H1 (cell line): ENCODE measurements at regions not wholly inside any gene's neighbourhood (a gene's known extent, or its start where the extent isn't known, plus 50 kb on each side); places are given as distances from the start of the nearest gene placed in this dataset.

Experiments
- CTCF ChIA-PET: fragments of 300-600 bp; sonication (Branson Sonifier 250); formaldehyde crosslinking; loops from one replicate; lab custom pipeline; 2021; ENCODE audit not compliant: partially characterized antibody; lab: Charles Lee
- POLR2A ChIA-PET: fragments of 300-600 bp; sonication (Branson Sonifier 250); formaldehyde crosslinking; loops from one replicate; lab custom pipeline; 2021; ENCODE audit warnings: inconsistent platforms; ENCODE audit not compliant: partially characterized antibody; lab: Charles Lee
- DNase-seq, 2 experiments: peaks; one replicate each; pipeline versions ENCODE4 v3.0.0 to v3.0.0-alpha.2; 2010 to 2022; ENCODE audit warnings: low spot score in 2 of 2, low read depth in 1 of 2, mixed read lengths in 1 of 2
- FAIRE-seq: peaks from 2 replicates; lab custom pipeline; 2011; peaks lifted over from hg19 to GRCh38; lab: Jason Lieb, UNC
- H2AFZ ChIP-seq: 2 replicates; pipeline ENCODE4 v1.8.1; 2012; ENCODE audit warnings: low read length, inconsistent platforms
- H2AK5ac ChIP-seq: 2 replicates; pipeline ENCODE4 v1.6.1; 2013; ENCODE audit warnings: low read depth, low read length
- H2BK120ac ChIP-seq: replicated peaks from 2 replicates; pipeline ENCODE3; 2013; ENCODE audit warnings: low read depth, low read length, inconsistent platforms
- H2BK12ac ChIP-seq: 2 replicates; pipeline ENCODE4 v1.6.1; 2013; ENCODE audit warnings: low read depth, low read length
- H2BK15ac ChIP-seq: 2 replicates; pipeline ENCODE4 v1.6.1; 2013; ENCODE audit warnings: low read length
- H2BK20ac ChIP-seq: 2 replicates; pipeline ENCODE4 v1.6.1; 2013; ENCODE audit warnings: low read length
- H2BK5ac ChIP-seq: 2 replicates; pipeline ENCODE4 v1.6.1; 2013; ENCODE audit warnings: low read depth, low read length
- H3K14ac ChIP-seq: 2 replicates; pipeline ENCODE4 v1.6.1; 2013; ENCODE audit warnings: inconsistent platforms; ENCODE audit not compliant: insufficient read length
- H3K18ac ChIP-seq: 2 replicates; pipeline ENCODE4 v1.6.1; 2013; ENCODE audit warnings: low read length; ENCODE audit errors: extremely low read depth
- H3K23ac ChIP-seq: 2 replicates; pipeline ENCODE4 v1.6.1; 2013; ENCODE audit warnings: inconsistent platforms; ENCODE audit not compliant: insufficient read length
- H3K23me2 ChIP-seq: 2 replicates; pipeline ENCODE4 v1.6.1; 2013; ENCODE audit warnings: low read depth, low read length
- H3K27ac ChIP-seq: 2 replicates; pipeline ENCODE4 v1.6.1; 2011; ENCODE audit warnings: low read depth, low read length, inconsistent platforms
- H3K27me3 ChIP-seq, 4 experiments: replicated peaks in 1 of 4; 1 replicate in 1 of 4; 2 replicates in 3 of 4; pipeline versions ENCODE4 v1.6.1 to v1.8.1; 2011 to 2013; ENCODE audit warnings: low read length in 3 of 4, mild to moderate bottlenecking in 3 of 4, inconsistent platforms in 2 of 4, mixed read lengths in 2 of 4, moderate library complexity in 1 of 4; ENCODE audit not compliant: control insufficient read depth in 3 of 4, insufficient read depth in 3 of 4; ENCODE audit errors: extremely low read depth in 1 of 4
- H3K36me3 ChIP-seq, 4 experiments: 2 replicates each; pipeline versions ENCODE4 v1.6.1 to v1.8.1; 2011 to 2013; ENCODE audit warnings: mild to moderate bottlenecking in 4 of 4, low read length in 3 of 4, moderate library complexity in 2 of 4, control low read depth in 1 of 4, inconsistent platforms in 1 of 4; ENCODE audit not compliant: insufficient read depth in 4 of 4, control insufficient read depth in 2 of 4
- H3K4ac ChIP-seq: replicated peaks from 2 replicates; pipeline ENCODE3; 2013; ENCODE audit warnings: low read length, low read depth, mixed read lengths, inconsistent platforms; ENCODE audit not compliant: insufficient read length
- H3K4me1 ChIP-seq, 4 experiments: replicated peaks in 1 of 4; 1 replicate in 1 of 4; 2 replicates in 3 of 4; pipeline versions ENCODE4 v1.6.1 to v1.8.1; 2011 to 2013; ENCODE audit warnings: low read length in 3 of 4, inconsistent platforms in 2 of 4, mixed read lengths in 1 of 4; ENCODE audit not compliant: insufficient read depth in 4 of 4, control insufficient read depth in 3 of 4
- H3K4me2 ChIP-seq, 2 experiments: 2 replicates each; pipeline versions ENCODE4 v1.6.1 to v1.8.1; 2011 to 2013; ENCODE audit warnings: low read depth in 2 of 2, low read length in 2 of 2, control low read depth in 1 of 2, inconsistent platforms in 1 of 2, mild to moderate bottlenecking in 1 of 2; ENCODE audit not compliant: insufficient read depth in 1 of 2
- H3K4me3 ChIP-seq, 4 experiments: fragments of 200-600, 300-600 bp in 1 of 4; sonication (generic), shearing (Covaris generic), sonication (Bioruptor Twin) in 1 of 4; 2 replicates each; pipeline versions ENCODE4 v1.5.1 to v1.8.1; 2011 to 2016; ENCODE audit warnings: low read length in 4 of 4, low read depth in 3 of 4, control low read depth in 2 of 4, inconsistent platforms in 2 of 4, mild to moderate bottlenecking in 2 of 4, mixed read lengths in 1 of 4, moderate library complexity in 1 of 4; ENCODE audit not compliant: insufficient read depth in 2 of 4; ENCODE audit errors: extremely low read depth in 1 of 4
- H3K56ac ChIP-seq: replicated peaks from 2 replicates; pipeline ENCODE3; 2013; ENCODE audit warnings: low read depth, mild to moderate bottlenecking, mixed read lengths, low read length, inconsistent platforms; ENCODE audit not compliant: insufficient read length
- H3K79me1 ChIP-seq: 2 replicates; pipeline ENCODE4 v1.6.1; 2013; ENCODE audit warnings: low read depth, low read length, control low read depth
- H3K79me2 ChIP-seq, 2 experiments: 2 replicates each; pipeline versions ENCODE4 v1.6.1 to v1.8.1; 2012 to 2013; ENCODE audit warnings: low read length in 2 of 2, mild to moderate bottlenecking in 2 of 2, inconsistent platforms in 1 of 2; ENCODE audit not compliant: insufficient read depth in 2 of 2, control insufficient read depth in 1 of 2
- H3K9ac ChIP-seq, 4 experiments: replicated peaks in 1 of 4; 1 replicate in 1 of 4; 2 replicates in 3 of 4; pipeline versions ENCODE4 v1.6.1 to v1.8.1; 2011 to 2013; ENCODE audit warnings: low read depth in 3 of 4, low read length in 3 of 4, control low read depth in 2 of 4, mild to moderate bottlenecking in 2 of 4, moderate library complexity in 2 of 4, inconsistent platforms in 1 of 4; ENCODE audit errors: extremely low read depth in 1 of 4
- H3K9me3 ChIP-seq, 2 experiments: 2 replicates each; pipeline versions ENCODE4 v1.6.1 to v1.8.1; 2012 to 2013; ENCODE audit warnings: mild to moderate bottlenecking in 2 of 2, moderate library complexity in 2 of 2, control low read depth in 1 of 2, inconsistent platforms in 1 of 2, low read depth in 1 of 2, low read length in 1 of 2, mixed read lengths in 1 of 2; ENCODE audit not compliant: insufficient read depth in 2 of 2
- H4K20me1 ChIP-seq, 2 experiments: replicated peaks in 1 of 2; 2 replicates each; pipeline versions ENCODE3 to v1.8.1; 2011 to 2013; ENCODE audit warnings: inconsistent platforms in 2 of 2, low read length in 2 of 2, mild to moderate bottlenecking in 1 of 2; ENCODE audit not compliant: insufficient read depth in 2 of 2, control insufficient read depth in 1 of 2
- H4K5ac ChIP-seq: 2 replicates; pipeline ENCODE4 v1.6.1; 2013; ENCODE audit warnings: low read length, low read depth, mixed read lengths, inconsistent platforms; ENCODE audit not compliant: insufficient read length
- H4K8ac ChIP-seq: 2 replicates; pipeline ENCODE4 v1.8.0; 2013; ENCODE audit warnings: mild to moderate bottlenecking, moderate library complexity, low read length, inconsistent platforms; ENCODE audit not compliant: insufficient read depth; ENCODE audit errors: extremely low read depth
- H4K91ac ChIP-seq: replicated peaks from 2 replicates; pipeline ENCODE3; 2013; ENCODE audit warnings: low read length, mixed read lengths, inconsistent platforms; ENCODE audit not compliant: insufficient read length
- BACH1 ChIP-seq: IDR thresholded peaks from 2 replicates; pipeline ENCODE4 v1.6.1; 2012; ENCODE audit warnings: low read length, improper control_type of control experiment
- CEBPB ChIP-seq: IDR thresholded peaks from 2 replicates; pipeline ENCODE4 v1.6.1; 2012; ENCODE audit warnings: low read depth, low read length
- HDAC6 ChIP-seq: IDR thresholded peaks from one replicate; pipeline ENCODE4 v1.7.1; 2012; ENCODE audit warnings: low read depth, mild to moderate bottlenecking, inconsistent platforms, low read length, moderate library complexity
- RNF2 ChIP-seq: fragments of 200-900, 300-1000 bp; sonication (generic); IDR thresholded peaks from 2 replicates; pipeline ENCODE4 v1.7.1; 2016; ENCODE audit warnings: borderline replicate concordance, low read depth, mild to moderate bottlenecking, antibody characterized with exemption, low read length; ENCODE audit not compliant: poor library complexity, severe bottlenecking; ENCODE audit errors: missing control alignments
- RXRA ChIP-seq: IDR thresholded peaks from 2 replicates; pipeline ENCODE4 v1.6.1; 2011; ENCODE audit warnings: low read depth, mild to moderate bottlenecking, low read length, moderate library complexity; ENCODE audit not compliant: insufficient read depth
- SP2 ChIP-seq: IDR thresholded peaks from 2 replicates; pipeline ENCODE4 v1.6.1; 2012; ENCODE audit warnings: mild to moderate bottlenecking, low read length, inconsistent platforms
- WGBS, 2 experiments: shearing (Covaris generic) in 1 of 2; methylation state at CpG; one replicate each; pipeline versions ENCODE4 v1.1.6 to v1.1.7; 2013 to 2015; ENCODE audit warnings: low lambda C conversion rate in 2 of 2, mixed read lengths in 2 of 2, inconsistent platforms in 1 of 2, low coverage in 1 of 2, missing lambda C conversion rate in 1 of 2; ENCODE audit not compliant: insufficient replicate concordance in 2 of 2, insufficient coverage in 1 of 2, insufficient read length in 1 of 2; ENCODE audit errors: extremely low coverage in 1 of 2, missing lambda C conversion rate in 1 of 2; 5-methylcytosine and 5-hydroxymethylcytosine counted together

DNA sequence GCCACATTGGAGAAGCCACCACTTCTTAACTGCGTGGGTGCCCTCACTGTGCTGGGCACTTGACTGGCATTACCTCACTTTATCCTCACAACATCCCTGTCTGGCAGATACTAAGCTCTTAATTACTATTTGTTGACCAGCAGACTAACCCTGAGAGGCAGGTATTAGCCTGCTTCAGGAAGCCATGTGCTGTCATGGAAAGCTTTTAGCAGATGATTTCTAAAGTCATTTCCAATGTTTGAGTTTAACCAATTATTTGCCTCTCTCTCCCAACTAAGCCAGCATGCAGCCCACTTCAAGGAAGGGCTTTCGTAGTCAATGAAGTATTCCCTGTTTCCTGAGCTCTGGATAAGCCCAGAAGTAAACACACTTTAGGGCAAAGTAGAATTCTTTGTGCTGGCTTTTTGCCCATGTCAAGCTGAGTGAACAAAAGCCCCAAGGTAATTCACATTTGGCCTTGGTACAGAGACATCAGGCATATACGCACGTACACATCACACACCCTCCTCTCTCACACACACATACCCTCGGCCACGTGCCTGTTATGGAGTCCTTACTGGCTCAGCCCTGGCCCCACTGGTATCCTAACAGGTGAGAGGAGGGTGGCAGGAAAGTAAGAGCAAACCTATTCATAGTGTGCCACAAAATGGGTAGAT lies 108.6 kb downstream of the C1D start:
- no peak overlapping the region for H2BK5ac ChIP-seq
- WGBS, 2 experiments = 82% methylated on average over 6 of the region's 6 CpGs; no CpG with 5 or more reads in 1 of the 2 experiments
- no peak overlapping the region for H2AK5ac ChIP-seq
- no peak for DNase-seq
- TF ChIP-seq BACH1 (no peak), HDAC6 (no peak), CEBPB (no peak), SP2 (no peak), RNF2 (no peak), RXRA (no peak)
- no peak overlapping the region for H2BK120ac ChIP-seq
- H3K9ac ChIP-seq = no peak overlapping the region
- H3K27me3 ChIP-seq = no peaks in the 10 kb centered on the region
- no peak overlapping the region for H4K8ac ChIP-seq
- no peak overlapping the region for H4K91ac ChIP-seq
- H3K18ac ChIP-seq = no peak overlapping the region
- H3K23me2 ChIP-seq = no peaks in the 10 kb centered on the region; the same call in 1 of the 2 replicates
- no peak overlapping the region for H3K14ac ChIP-seq
- H2BK15ac ChIP-seq = no peak overlapping the region
- no peak overlapping the region for H4K5ac ChIP-seq
- no peak for FAIRE-seq
- no peak overlapping the region for H3K4ac ChIP-seq
- H3K79me1 ChIP-seq = no peaks in the 10 kb centered on the region
- H3K4me2 ChIP-seq = no peak overlapping the region
- no peaks in the 10 kb centered on the region for H4K20me1 ChIP-seq
- no peak overlapping the region for H3K4me3 ChIP-seq
- H3K79me2 ChIP-seq = no peaks in the 10 kb centered on the region
- H3K36me3 ChIP-seq = no peaks in the 10 kb centered on the region
- CTCF ChIA-PET = no interaction called here
- H2AFZ ChIP-seq = no peak overlapping the region
- no peak overlapping the region for H3K56ac ChIP-seq
- no peak overlapping the region for H3K27ac ChIP-seq
- no peaks in the 10 kb centered on the region for H3K9me3 ChIP-seq
- H3K4me1 ChIP-seq = no peaks in the 10 kb centered on the region
- POLR2A ChIA-PET = no interaction called here
- no peak overlapping the region for H2BK12ac ChIP-seq
- no peak overlapping the region for H2BK20ac ChIP-seq
- H3K23ac ChIP-seq = no peak overlapping the region
